ENCODE measurements at regions not wholly inside any gene's neighbourhood (a gene's known extent, or its start where the extent isn't known, plus 50 kb on each side); places are given as distances from the start of the nearest gene placed in this dataset.

DNA sequence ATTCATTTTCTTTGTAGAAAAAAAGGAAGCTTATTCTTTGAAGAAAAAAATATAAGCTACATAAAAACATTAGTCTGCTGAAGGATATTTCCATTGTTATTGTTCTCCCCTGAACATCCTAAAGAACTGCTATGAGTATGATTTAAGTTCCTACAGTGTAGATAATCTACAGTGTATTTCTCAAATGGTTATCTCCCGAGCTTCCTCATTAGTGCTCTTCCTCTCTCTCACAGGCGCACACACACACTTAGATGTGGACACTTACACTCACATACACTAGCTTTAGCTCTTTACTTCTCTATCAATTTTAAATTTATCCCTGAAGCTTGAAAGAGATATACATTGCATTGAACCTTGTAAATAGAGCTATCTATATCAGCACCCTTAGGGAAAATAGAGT is 681.0 kb downstream of the KCNJ3 start:
- no peak for DNase-seq

- DNase-seq: no peak
Observed at GRCh38 chr2:155377931-155378444, 679.5 kb downstream of the KCNJ3 start.

DNA sequence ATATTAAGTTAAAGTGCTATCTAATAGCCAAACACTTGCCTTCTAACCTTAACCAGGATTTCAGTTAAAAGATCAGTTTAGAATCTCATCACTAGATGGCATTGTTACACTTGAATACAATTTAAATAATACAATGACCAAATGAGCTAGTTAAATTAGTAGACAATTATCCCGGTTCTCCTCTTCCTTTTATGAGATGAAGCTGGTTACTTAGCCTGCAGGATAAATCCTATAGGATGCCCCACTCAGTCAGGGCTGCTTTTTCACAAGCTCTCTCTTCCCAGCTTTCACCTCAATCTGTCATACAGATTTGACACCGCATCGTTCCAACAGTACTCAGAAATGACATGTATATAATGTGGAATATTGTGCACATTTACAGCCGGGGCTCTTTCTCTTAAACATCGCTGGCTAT is 678.8 kb downstream of the KCNJ3 start:
- no peak for DNase-seq

DNA sequence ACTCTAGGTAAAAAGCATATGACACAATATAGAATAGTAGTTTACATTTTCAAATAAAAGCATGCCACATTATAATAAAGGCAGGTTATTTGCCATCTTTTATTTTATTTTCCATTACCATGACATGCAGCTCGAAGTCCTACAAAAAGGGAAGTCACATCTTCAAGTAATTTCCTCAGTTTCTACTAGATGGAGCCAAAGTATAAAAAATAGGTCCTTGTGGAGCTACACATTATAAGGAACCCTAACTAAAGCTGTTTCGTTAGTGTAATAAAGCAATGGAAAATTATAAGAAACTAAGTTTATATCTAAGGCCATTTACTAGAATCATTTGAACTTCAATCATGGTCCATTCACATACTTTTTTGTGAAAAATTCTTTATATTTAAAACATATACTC is 674.5 kb downstream of the KCNJ3 start:
- DNase-seq: no peak

DNA sequence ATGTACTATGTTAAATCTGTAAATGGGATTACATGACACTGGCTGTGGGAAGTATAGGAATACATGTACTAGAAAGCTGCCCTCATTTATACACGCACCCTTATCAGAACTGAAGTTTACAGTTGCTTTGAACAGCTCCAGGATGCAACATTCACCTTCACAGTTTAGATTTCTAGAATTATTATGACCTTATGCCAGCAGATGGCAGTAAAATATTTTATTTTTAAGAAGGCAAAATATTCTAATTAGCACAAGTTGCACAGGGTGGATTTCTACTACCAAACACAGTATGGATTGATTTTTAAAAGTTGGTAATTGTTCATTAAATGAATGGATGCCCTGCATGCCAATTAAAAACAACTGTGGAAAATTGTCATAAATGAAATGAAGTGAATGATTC is 670.4 kb downstream of the KCNJ3 start:
- no peak for DNase-seq

GRCh38 chr2:155364766-155365165 is 666.3 kb downstream of the KCNJ3 start:
- no peak for DNase-seq

- DNase-seq: no peak
Observed at GRCh38 chr2:155363349-155363888, 664.9 kb downstream of the KCNJ3 start.

GRCh38 chr2:155357172-155357571 is 658.7 kb downstream of the KCNJ3 start:
- no peak for DNase-seq

DNA sequence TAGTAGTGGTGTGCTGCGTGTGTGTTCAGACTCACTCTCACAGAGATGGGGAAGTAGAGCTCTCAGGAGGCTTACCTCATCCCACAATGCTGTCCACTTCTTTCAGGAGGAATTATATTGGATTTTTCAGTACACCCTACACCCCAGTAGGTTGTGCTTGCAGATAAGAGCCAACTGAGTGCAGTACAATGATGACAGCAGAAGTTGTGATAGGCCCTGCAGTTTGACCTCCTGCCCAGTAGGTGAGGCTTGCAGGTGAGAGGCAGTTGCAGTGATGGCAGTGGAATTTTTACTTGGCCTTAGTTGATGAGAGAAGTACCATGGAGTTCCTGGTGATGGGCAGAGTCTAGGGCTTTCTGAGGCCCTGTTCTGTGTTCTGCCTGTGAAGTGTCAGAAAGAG is 657.8 kb downstream of the KCNJ3 start:
- no peak for DNase-seq

- no peak for DNase-seq
Observed at GRCh38 chr2:155350783-155351580, 652.5 kb downstream of the KCNJ3 start.

DNA sequence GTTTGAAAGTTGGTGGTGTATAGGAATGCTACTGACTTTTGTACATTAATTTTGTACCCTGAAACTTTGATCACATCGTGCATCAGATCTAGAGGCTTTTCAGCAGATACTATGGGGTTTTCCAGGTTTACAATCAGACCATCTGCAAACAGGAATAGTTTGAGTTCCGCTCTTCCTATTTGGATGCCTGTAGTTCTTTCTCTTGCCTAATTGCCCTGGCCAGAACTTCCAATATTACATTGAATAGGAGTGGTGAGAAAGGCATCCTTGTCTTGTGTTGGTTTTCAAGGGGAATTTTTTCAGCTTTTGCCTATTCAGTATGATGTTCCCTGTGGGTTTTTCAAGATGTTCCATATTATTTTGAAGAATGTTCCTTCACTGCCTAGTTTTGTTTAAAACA is 633.5 kb downstream of the KCNJ3 start:
- no peak for DNase-seq

GRCh38 chr2:155320236-155320635 is 621.7 kb downstream of the KCNJ3 start:
- no peak for DNase-seq

DNA sequence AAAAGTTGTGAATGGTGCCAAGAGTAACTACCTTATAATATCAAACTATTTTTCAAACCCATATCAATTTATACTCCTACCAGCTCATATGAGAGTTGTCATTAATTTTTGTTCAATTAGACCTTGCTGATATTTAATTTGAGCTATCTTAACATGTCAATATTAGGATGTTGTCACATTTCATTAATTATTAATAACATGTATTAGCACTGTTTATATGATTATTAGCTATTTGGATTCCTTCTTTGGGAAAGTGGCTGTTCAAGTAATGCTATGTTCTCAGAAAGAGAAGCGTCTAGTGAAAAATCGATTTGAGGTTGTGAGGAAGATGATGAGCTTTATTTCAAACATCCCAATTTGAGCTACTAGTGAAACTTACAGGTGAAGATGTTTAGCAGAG is 620.2 kb downstream of the KCNJ3 start:
- DNase-seq: no peak

DNA sequence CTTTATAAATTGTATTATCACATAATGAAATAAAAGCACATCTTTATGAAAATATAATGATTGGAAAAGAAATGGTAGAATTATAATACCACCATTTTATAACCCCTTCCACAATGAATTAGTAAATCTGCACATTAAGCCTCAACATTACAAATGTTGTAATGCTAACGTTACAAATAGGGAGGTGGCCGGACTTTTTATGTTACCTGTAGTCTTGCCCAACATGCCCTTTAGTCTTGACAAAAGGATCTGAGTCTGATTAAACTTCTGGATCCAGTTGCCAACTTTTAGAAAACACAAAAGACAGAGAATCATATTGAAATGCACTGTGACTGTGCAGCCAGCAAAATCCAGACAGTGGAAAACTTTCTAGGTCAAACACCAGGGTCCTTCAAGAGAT is 617.3 kb downstream of the KCNJ3 start:
- DNase-seq: no peak

DNA sequence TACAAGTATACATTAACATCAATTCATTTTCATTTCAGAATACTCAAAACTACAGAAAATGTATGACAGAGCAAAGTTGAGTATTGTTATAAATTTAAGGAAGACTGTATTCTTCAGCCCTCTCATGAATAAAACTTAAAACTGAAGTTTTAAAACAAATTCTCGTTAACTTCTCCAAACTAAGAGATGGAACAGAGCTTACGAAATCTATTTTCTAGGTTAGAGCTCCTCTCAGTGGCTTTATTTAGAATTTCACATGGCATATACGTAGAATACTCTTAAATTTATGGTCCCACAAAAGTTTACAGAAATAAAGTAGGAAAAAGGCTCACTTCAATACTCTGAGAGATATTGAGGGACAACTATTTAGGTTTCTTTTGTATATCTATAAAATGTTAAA is 612.1 kb downstream of the KCNJ3 start:
- DNase-seq: no peak

DNA sequence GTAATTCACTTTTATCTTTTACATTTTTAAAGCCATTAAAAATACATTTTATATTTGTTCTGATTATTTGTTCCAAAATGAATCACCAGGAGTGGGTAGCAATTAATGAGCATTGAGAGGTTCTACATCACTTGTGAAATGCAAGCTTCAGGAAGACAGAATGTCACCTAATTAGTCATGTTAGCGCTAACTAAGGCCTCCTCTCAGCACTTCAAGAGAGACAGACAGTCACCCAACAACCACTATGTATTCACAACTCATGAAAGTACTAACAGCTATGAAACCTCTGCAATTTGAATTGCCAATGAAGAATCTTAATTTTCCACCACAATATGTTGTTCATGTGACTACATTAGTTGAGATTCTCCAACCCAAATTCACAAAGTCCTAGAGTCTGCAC is 611.0 kb downstream of the KCNJ3 start:
- DNase-seq: no peak

GRCh38 chr2:155308367-155309009 is 610.0 kb downstream of the KCNJ3 start:
- no peak for DNase-seq

GRCh38 chr2:155301221-155301620 is 602.7 kb downstream of the KCNJ3 start:
- DNase-seq: no peak

GRCh38 chr2:155298001-155298400 is 599.5 kb downstream of the KCNJ3 start:
- DNase-seq: no peak

DNA sequence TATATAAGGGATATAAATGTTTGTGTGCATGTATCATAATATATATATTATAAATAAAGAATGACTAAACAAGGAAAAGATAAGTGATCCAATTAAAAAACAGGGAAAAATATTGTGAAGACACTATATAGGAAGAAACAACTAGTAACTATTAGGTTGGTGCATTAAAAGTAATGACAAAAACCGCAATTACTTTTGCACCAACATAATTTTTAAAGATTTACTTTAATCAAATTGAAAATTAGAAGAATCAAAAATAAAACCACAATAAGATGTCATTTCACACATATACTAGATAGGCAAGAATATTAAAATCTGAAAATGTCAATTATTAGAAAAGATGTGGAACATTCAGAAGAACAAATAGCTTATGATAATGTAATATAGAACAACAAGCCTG is 595.9 kb downstream of the KCNJ3 start:
- DNase-seq: no peak

DNA sequence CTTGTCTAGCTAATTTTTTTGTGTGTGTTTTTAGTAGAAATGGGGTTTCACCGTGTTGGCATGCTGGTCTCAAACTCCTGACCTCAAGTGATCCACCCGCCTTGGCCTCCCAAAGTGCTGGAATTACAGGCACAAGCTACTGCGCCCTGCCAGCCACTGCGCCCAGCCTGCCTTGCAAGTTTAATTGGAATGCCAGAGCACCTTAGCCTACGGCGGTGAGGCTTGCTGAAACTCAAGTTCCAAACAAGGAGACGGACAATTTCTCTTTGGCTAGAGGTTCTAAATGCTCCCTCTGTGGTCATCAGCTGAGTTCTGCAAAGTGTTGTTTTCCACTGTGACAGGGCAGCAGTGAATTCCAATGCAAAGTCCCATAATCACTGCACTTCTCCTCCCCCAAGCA is 583.4 kb downstream of the KCNJ3 start:
- no peak for DNase-seq

DNA sequence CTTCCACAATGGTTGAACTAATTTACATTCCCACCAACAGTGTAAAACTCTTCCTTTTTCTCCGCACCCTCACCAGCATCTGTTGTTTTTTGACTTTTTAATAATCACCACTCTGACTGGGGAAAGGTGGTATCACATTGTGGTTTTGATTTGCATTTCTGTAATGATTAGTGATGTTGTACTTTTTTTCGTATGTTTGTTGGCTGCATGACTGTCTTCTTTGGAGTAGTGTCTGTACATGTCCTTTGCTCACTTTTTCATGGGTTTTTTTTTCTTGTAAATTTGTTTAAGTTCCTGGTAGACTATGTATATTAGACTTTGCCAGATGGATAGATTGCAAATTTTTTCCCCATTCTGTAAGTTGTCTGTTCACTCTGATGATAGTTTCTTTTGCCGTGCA is 574.8 kb downstream of the KCNJ3 start:
- DNase-seq: no peak

- no peak for DNase-seq
Observed at GRCh38 chr2:155266583-155266982, 568.1 kb downstream of the KCNJ3 start.

DNA sequence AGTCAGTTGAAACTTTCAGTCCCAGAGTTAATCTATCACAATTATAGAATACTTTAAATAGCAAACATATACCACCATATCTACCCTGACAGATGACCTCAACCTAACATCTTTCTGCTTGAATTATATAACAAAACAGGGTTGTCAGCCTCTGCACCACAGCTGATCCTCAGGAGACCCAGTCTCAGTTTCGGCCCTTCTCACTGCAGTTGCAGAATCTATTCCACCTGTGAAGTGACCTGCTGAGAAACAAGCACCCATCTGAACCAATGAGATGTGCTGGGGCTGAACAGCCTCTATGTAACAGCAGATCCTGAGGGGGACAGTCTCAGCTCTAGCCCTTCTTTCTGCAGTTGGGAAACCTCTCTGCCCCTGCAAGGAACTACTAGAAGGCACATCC is 567.6 kb downstream of the KCNJ3 start:
- DNase-seq: no peak
